ENCODE measurements at regions not wholly inside any gene's neighbourhood (a gene's known extent, or its start where the extent isn't known, plus 50 kb on each side); places are given as distances from the start of the nearest gene placed in this dataset.

DNA sequence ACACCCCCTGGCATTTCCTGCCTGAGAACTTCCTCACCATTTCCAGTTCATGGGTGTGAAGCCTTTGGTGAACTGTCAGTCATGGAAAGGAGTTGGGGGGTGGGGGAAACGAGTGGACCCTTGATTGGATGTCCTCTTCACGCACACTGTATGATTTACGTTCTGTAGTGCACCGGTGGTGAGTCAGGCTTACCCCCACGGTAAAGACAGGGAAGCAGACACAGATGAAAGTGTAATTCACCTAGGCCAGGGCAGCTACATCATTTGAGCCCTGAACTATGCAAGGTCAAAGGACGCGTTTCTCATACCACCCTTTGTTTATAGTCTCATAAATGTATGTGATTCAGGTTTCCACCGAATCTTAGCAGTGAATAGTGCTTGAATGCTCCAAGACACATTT is 628.3 kb upstream of the PFKP start:
- no peak overlapping the region for H3K4me3 ChIP-seq
- H3K9me3 ChIP-seq (ENCODE audit: low read depth), result no peaks in the 10 kb centered on the region
- no peak for TF ChIP-seq CTCF (IDR thresholded peaks at IDR 0.05; ENCODE audit: low read depth, low read length)
- no peak for DNase-seq (ENCODE audit: low read depth in 1 of 2, low spot score in 1 of 2)
- H3K36me3 ChIP-seq, result no peaks in the 10 kb centered on the region
- H3K27me3 ChIP-seq, result no peaks in the 10 kb centered on the region
- H3K27ac ChIP-seq, result no peak overlapping the region
- H3K4me1 ChIP-seq (ENCODE audit: low read depth), result no peaks in the 10 kb centered on the region

GRCh38 chr10:2438248-2438939 is 629.0 kb upstream of the PFKP start:
- H3K27me3 ChIP-seq, result no peaks in the 10 kb centered on the region
- H3K4me3 ChIP-seq, result no peak overlapping the region
- DNase-seq (ENCODE audit: low read depth in 1 of 2, low spot score in 1 of 2), result no peak
- no peaks in the 10 kb centered on the region for H3K4me1 ChIP-seq (ENCODE audit: low read depth)
- H3K9me3 ChIP-seq (ENCODE audit: low read depth), result no peaks in the 10 kb centered on the region
- no peaks in the 10 kb centered on the region for H3K36me3 ChIP-seq
- no peak for TF ChIP-seq CTCF (IDR thresholded peaks at IDR 0.05; ENCODE audit: low read depth, low read length)
- no peak overlapping the region for H3K27ac ChIP-seq

- Histone ChIP-seq H3K4me3 (no peak overlapping the region), H3K27me3 (no peaks in the 10 kb centered on the region)
- TF ChIP-seq CTCF (IDR thresholded peaks at IDR 0.05; ENCODE audit: low read depth, low read length), result no peak
These were observed 630.4 kb upstream of the PFKP start for GRCh38 chr10:2436933-2437332.

GRCh38 chr10:2431961-2432360 is 635.4 kb upstream of the PFKP start:
- H3K27ac ChIP-seq, result no peak overlapping the region

More at GRCh38 chr10:2436933-2437332, 630.4 kb upstream of the PFKP start:
- DNase-seq (ENCODE audit: low read depth in 1 of 2, low spot score in 1 of 2), result no peak
- no peak overlapping the region for H3K27ac ChIP-seq
- no peaks in the 10 kb centered on the region for H3K36me3 ChIP-seq
- no peaks in the 10 kb centered on the region for H3K9me3 ChIP-seq (ENCODE audit: low read depth)
- no peaks in the 10 kb centered on the region for H3K4me1 ChIP-seq (ENCODE audit: low read depth)

GRCh38 chr10:2427412-2427811 is 639.9 kb upstream of the PFKP start:
- Histone ChIP-seq H3K4me1 (ENCODE audit: low read depth) (no peaks in the 10 kb centered on the region), H3K36me3 (no peaks in the 10 kb centered on the region), H3K9me3 (ENCODE audit: low read depth) (no peaks in the 10 kb centered on the region), H3K27ac (no peak overlapping the region), H3K4me3 (no peak overlapping the region), H3K27me3 (no peaks in the 10 kb centered on the region)
- no peak for TF ChIP-seq CTCF (IDR thresholded peaks at IDR 0.05; ENCODE audit: low read depth, low read length)
- DNase-seq (ENCODE audit: low read depth in 1 of 2, low spot score in 1 of 2), result no peak

More at GRCh38 chr10:2431961-2432360, 635.4 kb upstream of the PFKP start:
- H3K36me3 ChIP-seq, result no peaks in the 10 kb centered on the region
- no peaks in the 10 kb centered on the region for H3K4me1 ChIP-seq (ENCODE audit: low read depth)
- no peaks in the 10 kb centered on the region for H3K9me3 ChIP-seq (ENCODE audit: low read depth)
- H3K27me3 ChIP-seq, result no peaks in the 10 kb centered on the region
- H3K4me3 ChIP-seq, result no peak overlapping the region
- no peak for DNase-seq (ENCODE audit: low read depth in 1 of 2, low spot score in 1 of 2)
- no peak for TF ChIP-seq CTCF (IDR thresholded peaks at IDR 0.05; ENCODE audit: low read depth, low read length)

All from cardiac muscle cell (in vitro differentiated cells and primary cell).